Hepatocyte (in vitro differentiated cells): ENCODE measurements at regions not wholly inside any gene's neighbourhood (a gene's known extent, or its start where the extent isn't known, plus 50 kb on each side); places are given as distances from the start of the nearest gene placed in this dataset.

Experiments used
- CTCF ChIP-seq: fragments of 200-600 bp; sonication (generic); IDR thresholded peaks from 2 replicates; pipeline ENCODE4 v1.5.1; 2016; ENCODE audit warnings: antibody characterized with exemption, mild to moderate bottlenecking; ENCODE audit not compliant: poor library complexity
- EZH2 ChIP-seq: fragments of 200-600 bp; sonication (generic); IDR thresholded peaks from 2 replicates; pipeline ENCODE4 v1.6.1; 2016; ENCODE audit warnings: antibody characterized with exemption, mild to moderate bottlenecking, borderline replicate concordance
- EZH2phosphoT487 ChIP-seq: fragments of 200-600 bp; sonication (generic); IDR thresholded peaks from one replicate; pipeline ENCODE4 v1.6.1; 2018; ENCODE audit warnings: antibody characterized with exemption, mild to moderate bottlenecking, low read depth, moderate library complexity; ENCODE audit not compliant: unreplicated experiment, severe bottlenecking

- TF ChIP-seq CTCF (no peak), EZH2 (no peak), EZH2phosphoT487 (no peak)
Measured at GRCh38 chr2:188898261-188898660, 75.9 kb upstream of the COL3A1 start.
